K562 (cell line): ENCODE measurements at regions not wholly inside any gene's neighbourhood (a gene's known extent, or its start where the extent isn't known, plus 50 kb on each side); places are given as distances from the start of the nearest gene placed in this dataset.

Source experiments
- MYBL2 ChIP-seq, 2 experiments: fragments of 450-650 bp in 1 of 2; sonication (generic) in 1 of 2; formaldehyde crosslinking in 1 of 2; IDR thresholded peaks; 2 replicates each; pipeline versions ENCODE4 v1.6.1 to v1.8.1; 2017 to 2022; ENCODE audit warnings: borderline replicate concordance in 1 of 2, inconsistent platforms in 1 of 2, low read depth in 1 of 2, mild to moderate bottlenecking in 1 of 2, missing genetic modification reagents in 1 of 2, moderate library complexity in 1 of 2
- POLR2AphosphoS5 ChIP-seq: IDR thresholded peaks from 2 replicates; pipeline ENCODE4 v1.6.1; 2011; ENCODE audit warnings: mild to moderate bottlenecking, low read depth, low read length, moderate library complexity; ENCODE audit not compliant: control insufficient read depth, insufficient read depth
- RBM25 ChIP-seq: fragments of 200-400 bp; formaldehyde crosslinking; IDR thresholded peaks from 2 replicates; pipeline ENCODE4 v1.6.1; 2018; ENCODE audit warnings: low read length, low read depth, moderate library complexity; ENCODE audit not compliant: severe bottlenecking
- SRSF1 ChIP-seq: fragments of 200-400 bp; formaldehyde crosslinking; IDR thresholded peaks from 2 replicates; pipeline ENCODE4 v1.6.1; 2017; ENCODE audit warnings: mild to moderate bottlenecking, low read depth, low read length, moderate library complexity
- TF ChIP-seq, protein P1 (sequence below): fragments of 450-650 bp; IDR thresholded peaks from 2 replicates; pipeline ENCODE4 v1.7.1; 2018; ENCODE audit warnings: mild to moderate bottlenecking, low read depth; ENCODE audit not compliant: partially characterized antibody
- TF ChIP-seq, protein P2 (sequence below), 3 experiments: IDR thresholded peaks in 2 of 3; conservative IDR thresholded peaks in 1 of 3; 2 replicates each; pipeline ENCODE4 v1.5.1; 2011 to 2012; ENCODE audit warnings: low read length in 3 of 3, mild to moderate bottlenecking in 3 of 3, control low read depth in 2 of 3, improper control_type of control experiment in 1 of 3, inconsistent platforms in 1 of 3, low read depth in 1 of 3, mixed read lengths in 1 of 3, moderate library complexity in 1 of 3; ENCODE audit not compliant: insufficient read depth in 2 of 3
- TF ChIP-seq, protein P3 (sequence below): sonication (generic); formaldehyde crosslinking; IDR thresholded peaks from 2 replicates; pipeline ENCODE4 v1.8.1; 2022; ENCODE audit warnings: missing genetic modification reagents

DNA sequence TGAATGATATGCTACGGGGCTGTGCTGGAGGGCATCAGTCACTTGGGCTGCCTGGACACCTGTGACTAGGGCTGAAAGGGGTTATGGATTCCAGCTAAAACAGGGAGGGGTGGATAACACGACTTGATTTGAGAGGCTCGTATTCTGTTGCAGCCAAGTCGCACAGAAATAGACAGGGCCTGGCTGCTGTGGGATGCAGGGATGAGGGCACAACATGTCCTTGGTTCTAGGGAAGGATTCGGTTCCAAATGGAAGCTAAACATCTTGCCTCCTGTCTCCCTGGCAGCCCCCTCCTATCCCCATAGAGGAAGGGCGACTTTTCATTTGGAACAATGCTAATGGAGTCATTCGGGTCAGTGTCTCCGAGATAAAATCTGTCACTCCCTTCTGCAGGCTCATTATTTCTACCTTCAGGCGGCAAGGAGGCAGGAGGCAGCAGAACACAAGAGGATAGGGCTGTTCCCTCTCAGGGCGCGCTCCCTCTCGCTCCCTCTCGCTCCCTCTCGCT, 433.8 kb upstream of the RBMS3 start:
- TF ChIP-seq POLR2AphosphoS5 (no peak), MYBL2 (IDR thresholded peaks at IDR 0.05; ENCODE audit: low read depth) (no peak), MYBL2 (CRISPR knock-in tag; IDR thresholded peaks at IDR 0.05; ENCODE audit: borderline replicate concordance) (no peak), SRSF1 (no peak), RBM25 (no peak)
- TF ChIP-seq, protein P1, sequence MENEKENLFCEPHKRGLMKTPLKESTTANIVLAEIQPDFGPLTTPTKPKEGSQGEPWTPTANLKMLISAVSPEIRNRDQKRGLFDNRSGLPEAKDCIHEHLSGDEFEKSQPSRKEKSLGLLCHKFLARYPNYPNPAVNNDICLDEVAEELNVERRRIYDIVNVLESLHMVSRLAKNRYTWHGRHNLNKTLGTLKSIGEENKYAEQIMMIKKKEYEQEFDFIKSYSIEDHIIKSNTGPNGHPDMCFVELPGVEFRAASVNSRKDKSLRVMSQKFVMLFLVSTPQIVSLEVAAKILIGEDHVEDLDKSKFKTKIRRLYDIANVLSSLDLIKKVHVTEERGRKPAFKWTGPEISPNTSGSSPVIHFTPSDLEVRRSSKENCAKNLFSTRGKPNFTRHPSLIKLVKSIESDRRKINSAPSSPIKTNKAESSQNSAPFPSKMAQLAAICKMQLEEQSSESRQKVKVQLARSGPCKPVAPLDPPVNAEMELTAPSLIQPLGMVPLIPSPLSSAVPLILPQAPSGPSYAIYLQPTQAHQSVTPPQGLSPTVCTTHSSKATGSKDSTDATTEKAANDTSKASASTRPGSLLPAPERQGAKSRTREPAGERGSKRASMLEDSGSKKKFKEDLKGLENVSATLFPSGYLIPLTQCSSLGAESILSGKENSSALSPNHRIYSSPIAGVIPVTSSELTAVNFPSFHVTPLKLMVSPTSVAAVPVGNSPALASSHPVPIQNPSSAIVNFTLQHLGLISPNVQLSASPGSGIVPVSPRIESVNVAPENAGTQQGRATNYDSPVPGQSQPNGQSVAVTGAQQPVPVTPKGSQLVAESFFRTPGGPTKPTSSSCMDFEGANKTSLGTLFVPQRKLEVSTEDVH = no peak
- TF ChIP-seq, protein P2, sequence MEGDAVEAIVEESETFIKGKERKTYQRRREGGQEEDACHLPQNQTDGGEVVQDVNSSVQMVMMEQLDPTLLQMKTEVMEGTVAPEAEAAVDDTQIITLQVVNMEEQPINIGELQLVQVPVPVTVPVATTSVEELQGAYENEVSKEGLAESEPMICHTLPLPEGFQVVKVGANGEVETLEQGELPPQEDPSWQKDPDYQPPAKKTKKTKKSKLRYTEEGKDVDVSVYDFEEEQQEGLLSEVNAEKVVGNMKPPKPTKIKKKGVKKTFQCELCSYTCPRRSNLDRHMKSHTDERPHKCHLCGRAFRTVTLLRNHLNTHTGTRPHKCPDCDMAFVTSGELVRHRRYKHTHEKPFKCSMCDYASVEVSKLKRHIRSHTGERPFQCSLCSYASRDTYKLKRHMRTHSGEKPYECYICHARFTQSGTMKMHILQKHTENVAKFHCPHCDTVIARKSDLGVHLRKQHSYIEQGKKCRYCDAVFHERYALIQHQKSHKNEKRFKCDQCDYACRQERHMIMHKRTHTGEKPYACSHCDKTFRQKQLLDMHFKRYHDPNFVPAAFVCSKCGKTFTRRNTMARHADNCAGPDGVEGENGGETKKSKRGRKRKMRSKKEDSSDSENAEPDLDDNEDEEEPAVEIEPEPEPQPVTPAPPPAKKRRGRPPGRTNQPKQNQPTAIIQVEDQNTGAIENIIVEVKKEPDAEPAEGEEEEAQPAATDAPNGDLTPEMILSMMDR (IDR thresholded peaks at IDR 0.05 in 2 of 3, conservative IDR thresholded peaks at IDR 0.05 in 1 of 3; ENCODE audit: insufficient read depth in 2 of 3, low read depth in 1 of 3, low read length in 3 of 3) = no peak
- TF ChIP-seq, protein P3, sequence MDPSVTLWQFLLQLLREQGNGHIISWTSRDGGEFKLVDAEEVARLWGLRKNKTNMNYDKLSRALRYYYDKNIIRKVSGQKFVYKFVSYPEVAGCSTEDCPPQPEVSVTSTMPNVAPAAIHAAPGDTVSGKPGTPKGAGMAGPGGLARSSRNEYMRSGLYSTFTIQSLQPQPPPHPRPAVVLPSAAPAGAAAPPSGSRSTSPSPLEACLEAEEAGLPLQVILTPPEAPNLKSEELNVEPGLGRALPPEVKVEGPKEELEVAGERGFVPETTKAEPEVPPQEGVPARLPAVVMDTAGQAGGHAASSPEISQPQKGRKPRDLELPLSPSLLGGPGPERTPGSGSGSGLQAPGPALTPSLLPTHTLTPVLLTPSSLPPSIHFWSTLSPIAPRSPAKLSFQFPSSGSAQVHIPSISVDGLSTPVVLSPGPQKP (CRISPR knock-in tag) = no peak
